OCI-LY3 (cell line): ENCODE measurements at regions not wholly inside any gene's neighbourhood (a gene's known extent, or its start where the extent isn't known, plus 50 kb on each side); places are given as distances from the start of the nearest gene placed in this dataset.
"Not testable (repeated sequence)": the region's sequence is repeated elsewhere in the genome, so short reads cannot be mapped to it uniquely, and the experiment has no call there.

ENCODE experiments used
- CTCF ChIP-seq: fragments of 200-600, 300-600 bp; sonication (generic); IDR thresholded peaks from 2 replicates; pipeline ENCODE4 v1.5.1; 2014; ENCODE audit warnings: antibody characterized with exemption, low read length, low read depth
- EZH2phosphoT487 ChIP-seq: fragments of 200-600 bp; shearing (Covaris generic); IDR thresholded peaks from 2 replicates; pipeline ENCODE4 v1.6.1; 2018; ENCODE audit warnings: antibody characterized with exemption, mixed run types, low read depth

GRCh38 chr9:62550539-62550938 is 1360.7 kb downstream of the SPATA31A7 start:
- not testable (repeated sequence) for TF ChIP-seq CTCF, EZH2phosphoT487
